Suprapubic skin (tissue), 3 donors: ENCODE measurements at regions not wholly inside any gene's neighbourhood (a gene's known extent, or its start where the extent isn't known, plus 50 kb on each side); places are given as distances from the start of the nearest gene placed in this dataset.

ENCODE experiments used
- CTCF ChIP-seq, 2 donors: fragments of 200-600 bp in 1 of 2; fragments of 450-650 bp in 1 of 2; sonication (generic) in 1 of 2; IDR thresholded peaks; one replicate each; pipeline ENCODE4 v1.5.1; 2016 to 2019; ENCODE audit warnings: antibody characterized with exemption in 2 of 2, mild to moderate bottlenecking in 1 of 2, moderate library complexity in 1 of 2
- EP300 ChIP-seq: sonication (generic); formaldehyde crosslinking; IDR thresholded peaks from one replicate; pipeline ENCODE4 v1.6.1; 2017; ENCODE audit warnings: antibody characterized with exemption
- POLR2A ChIP-seq, 2 donors: fragments of 450-650 bp; IDR thresholded peaks; one replicate each; pipeline ENCODE4 v1.6.1; 2017; ENCODE audit warnings: antibody characterized with exemption in 2 of 2, mild to moderate bottlenecking in 2 of 2, moderate library complexity in 2 of 2

- TF ChIP-seq POLR2A (IDR thresholded peaks at IDR 0.05) (no peak), CTCF (IDR thresholded peaks at IDR 0.05) (no peak), EP300 (no peak)
Observed at GRCh38 chr20:50328996-50329898, 138.6 kb downstream of the CEBPB start.
